GM19467 (cell line): ENCODE measurements at regions not wholly inside any gene's neighbourhood (a gene's known extent, or its start where the extent isn't known, plus 50 kb on each side); places are given as distances from the start of the nearest gene placed in this dataset.

Experiments
- ATAC-seq: cut with Tn5 transposase; IDR thresholded peaks from one replicate; pipeline ENCODE4 v1.9.1; 2021; ENCODE audit warnings: mild to moderate bottlenecking, moderate library complexity; ENCODE audit not compliant: unreplicated experiment

- no peak for ATAC-seq
Measured at GRCh38 chr6:152904678-152905077, 78.2 kb downstream of the FBXO5 start.

DNA sequence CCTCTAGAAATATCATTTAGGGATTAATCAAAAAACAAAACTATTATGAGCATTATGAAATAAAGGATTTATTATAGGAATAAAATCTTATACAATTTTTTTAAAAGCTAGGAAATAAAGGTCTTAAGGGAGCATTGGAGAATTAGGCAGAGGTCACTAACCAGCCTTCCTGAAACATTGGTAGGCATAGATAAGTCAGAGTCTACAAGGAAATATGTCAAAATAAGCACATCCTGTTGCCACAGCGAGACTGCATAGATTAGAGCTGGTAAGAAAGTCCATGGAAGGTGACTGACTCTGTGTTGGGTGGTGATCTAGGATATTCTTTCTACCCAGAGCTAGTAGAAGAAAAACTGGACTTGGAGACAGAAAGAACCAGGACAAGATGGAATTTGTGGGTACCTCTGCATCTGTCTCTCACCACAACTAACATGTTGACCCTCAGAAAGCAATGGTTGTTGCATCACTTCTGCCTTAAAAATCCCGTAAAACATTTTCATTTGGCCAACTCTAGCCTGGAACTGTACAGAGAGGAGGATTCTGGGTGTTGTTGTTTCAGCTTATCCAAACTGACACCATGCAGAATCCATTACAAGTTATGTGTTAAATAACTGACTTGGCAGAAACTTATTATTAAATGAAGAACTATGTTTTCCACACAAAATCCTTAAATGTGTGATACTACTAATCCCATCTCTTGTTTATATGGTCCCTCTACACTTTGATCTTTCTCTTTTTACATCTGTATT, 77.1 kb downstream of the FBXO5 start:
- no peak for ATAC-seq

GRCh38 chr6:152909241-152909640, 73.6 kb downstream of the FBXO5 start:
- ATAC-seq: no peak

GRCh38 chr6:152916035-152916434, 66.8 kb downstream of the FBXO5 start:
- no peak for ATAC-seq

DNA sequence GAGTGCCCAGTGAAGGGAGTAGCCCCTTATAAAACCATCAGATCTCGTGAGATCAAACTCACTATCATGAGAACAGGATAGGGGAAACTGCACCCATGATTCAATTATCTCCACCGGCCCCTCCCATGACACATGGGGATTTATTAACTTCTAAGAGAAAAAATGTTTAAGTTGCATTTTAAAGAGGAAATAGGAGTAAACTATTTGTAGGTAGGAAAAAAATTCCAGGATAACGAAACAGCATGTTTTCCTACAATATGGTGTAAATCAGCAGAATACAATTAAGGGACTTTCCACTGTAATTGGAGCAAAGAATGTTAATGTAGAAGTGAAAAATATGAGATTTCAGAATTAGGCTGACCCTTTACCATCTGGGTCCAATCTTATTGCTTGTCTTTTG, 63.9 kb downstream of the FBXO5 start:
- no peak for ATAC-seq

- no peak for ATAC-seq
Measured at GRCh38 chr6:152920016-152920415, 62.8 kb downstream of the FBXO5 start.
